Chondrocyte (in vitro differentiated cells): ENCODE measurements at regions not wholly inside any gene's neighbourhood (a gene's known extent, or its start where the extent isn't known, plus 50 kb on each side); places are given as distances from the start of the nearest gene placed in this dataset.

Source experiments
- DNase-seq: peaks from one replicate; pipeline ENCODE4 v3.0.0; 2021; ENCODE audit warnings: mixed read lengths, low spot score
- H3K27ac Mint-ChIP-seq: one replicate; pipeline ENCODE4 v1.8.0; 2021; ENCODE audit warnings: mild to moderate bottlenecking, moderate library complexity, mixed read lengths; ENCODE audit not compliant: unreplicated experiment
- H3K27me3 Mint-ChIP-seq: 2 replicates; pipeline ENCODE4 v1.8.0; 2021; ENCODE audit warnings: low read depth, mixed read lengths
- H3K36me3 Mint-ChIP-seq: 2 replicates; pipeline ENCODE4 v1.8.0; 2021; ENCODE audit warnings: low read depth, mixed read lengths
- H3K4me1 Mint-ChIP-seq: 2 replicates; pipeline ENCODE4 v1.8.0; 2021; ENCODE audit warnings: low read depth, mild to moderate bottlenecking, mixed read lengths
- H3K4me3 Mint-ChIP-seq: one replicate; pipeline ENCODE4 v1.8.0; 2021; ENCODE audit warnings: mild to moderate bottlenecking, moderate library complexity, mixed read lengths; ENCODE audit not compliant: unreplicated experiment
- H3K9me3 Mint-ChIP-seq: 2 replicates; pipeline ENCODE4 v1.8.0; 2021; ENCODE audit warnings: low read depth, mixed read lengths
- TF ChIP-seq, protein P1 (sequence below): fragments of 200-600 bp; sonication (generic); IDR thresholded peaks from 2 replicates; pipeline ENCODE4 v1.5.0; 2021; ENCODE audit warnings: antibody characterized with exemption, mild to moderate bottlenecking, moderate library complexity

DNA sequence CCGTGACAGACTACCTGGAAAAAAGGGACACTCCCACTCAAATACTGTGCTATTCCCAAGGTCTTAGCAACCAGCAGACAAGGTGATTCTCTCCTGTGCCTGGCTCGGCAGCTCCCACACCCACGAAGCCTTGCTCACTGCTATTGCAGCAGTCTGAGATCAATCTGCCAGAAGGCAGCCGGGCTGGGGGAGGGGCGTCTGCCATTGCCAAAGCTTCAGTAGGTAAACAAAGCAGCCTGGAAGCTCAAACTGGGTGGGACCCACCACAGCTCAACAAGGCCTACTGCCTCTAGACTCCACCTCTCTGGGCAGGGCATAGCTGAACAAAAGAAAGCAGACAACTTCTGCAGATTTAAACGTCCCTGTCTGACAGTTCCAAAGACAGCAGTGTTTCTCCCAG, 128.4 kb upstream of the SETMAR start:
- Mint-ChIP-seq H3K4me1 (no peaks in the 10 kb centered on the region), H3K9me3 (peaks cover 18% of the 10 kb centered on the region), H3K27ac (no peak overlapping the region), H3K27me3 (peaks cover 2% of the 10 kb centered on the region), H3K36me3 (no peaks in the 10 kb centered on the region), H3K4me3 (no peak overlapping the region)
- DNase-seq, result no peak
- TF ChIP-seq, protein P1, sequence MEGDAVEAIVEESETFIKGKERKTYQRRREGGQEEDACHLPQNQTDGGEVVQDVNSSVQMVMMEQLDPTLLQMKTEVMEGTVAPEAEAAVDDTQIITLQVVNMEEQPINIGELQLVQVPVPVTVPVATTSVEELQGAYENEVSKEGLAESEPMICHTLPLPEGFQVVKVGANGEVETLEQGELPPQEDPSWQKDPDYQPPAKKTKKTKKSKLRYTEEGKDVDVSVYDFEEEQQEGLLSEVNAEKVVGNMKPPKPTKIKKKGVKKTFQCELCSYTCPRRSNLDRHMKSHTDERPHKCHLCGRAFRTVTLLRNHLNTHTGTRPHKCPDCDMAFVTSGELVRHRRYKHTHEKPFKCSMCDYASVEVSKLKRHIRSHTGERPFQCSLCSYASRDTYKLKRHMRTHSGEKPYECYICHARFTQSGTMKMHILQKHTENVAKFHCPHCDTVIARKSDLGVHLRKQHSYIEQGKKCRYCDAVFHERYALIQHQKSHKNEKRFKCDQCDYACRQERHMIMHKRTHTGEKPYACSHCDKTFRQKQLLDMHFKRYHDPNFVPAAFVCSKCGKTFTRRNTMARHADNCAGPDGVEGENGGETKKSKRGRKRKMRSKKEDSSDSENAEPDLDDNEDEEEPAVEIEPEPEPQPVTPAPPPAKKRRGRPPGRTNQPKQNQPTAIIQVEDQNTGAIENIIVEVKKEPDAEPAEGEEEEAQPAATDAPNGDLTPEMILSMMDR, result no peak

GRCh38 chr3:4191971-4192370, 111.2 kb upstream of the SETMAR start:
- Mint-ChIP-seq H3K4me3 (no peak overlapping the region), H3K9me3 (peaks cover 4% of the 10 kb centered on the region), H3K36me3 (no peaks in the 10 kb centered on the region), H3K4me1 (no peaks in the 10 kb centered on the region), H3K27ac (no peak overlapping the region), H3K27me3 (no peaks in the 10 kb centered on the region)
- DNase-seq, result no peak
- TF ChIP-seq, protein P1, result no peak

- Mint-ChIP-seq H3K36me3 (no peaks in the 10 kb centered on the region), H3K27ac (no peak overlapping the region), H3K27me3 (no peaks in the 10 kb centered on the region), H3K4me1 (no peaks in the 10 kb centered on the region), H3K9me3 (peaks cover 4% of the 10 kb centered on the region), H3K4me3 (no peak overlapping the region)
- DNase-seq, result no peak
- TF ChIP-seq, protein P1, result no peak
These were observed 108.2 kb upstream of the SETMAR start for GRCh38 chr3:4195006-4195405.

DNA sequence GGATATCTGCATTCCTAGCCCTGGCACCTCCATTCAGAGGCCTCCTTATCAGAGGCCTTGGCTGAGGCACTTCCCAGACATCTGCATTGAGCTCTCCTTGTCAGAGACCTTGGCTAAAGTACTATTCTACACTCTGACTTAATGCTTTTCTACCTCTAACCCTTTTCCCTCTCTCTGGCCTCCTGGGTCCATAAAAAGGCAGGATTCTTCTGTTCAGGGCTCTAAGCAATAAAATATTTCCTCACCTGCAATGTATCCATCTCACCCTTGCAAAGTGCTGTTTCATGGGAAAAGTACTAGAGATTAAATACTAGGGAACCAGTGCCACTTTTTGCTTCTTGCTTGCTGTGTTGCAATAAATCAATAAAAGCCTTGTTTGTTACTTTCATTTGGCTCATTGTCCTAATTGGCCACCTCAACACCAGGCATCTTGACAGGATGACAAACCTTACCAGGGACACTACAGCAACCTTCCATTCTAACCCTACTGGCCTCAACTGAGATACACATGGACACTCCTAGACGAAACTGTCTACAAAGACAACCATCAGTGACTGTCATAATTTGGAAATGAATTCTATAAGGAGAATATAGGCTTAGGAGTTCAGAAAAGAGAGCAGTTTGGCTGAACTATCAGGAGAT, 106.5 kb upstream of the SETMAR start:
- Mint-ChIP-seq H3K27ac (no peak overlapping the region), H3K27me3 (no peaks in the 10 kb centered on the region), H3K36me3 (no peaks in the 10 kb centered on the region), H3K4me1 (no peaks in the 10 kb centered on the region), H3K9me3 (peaks cover 4% of the 10 kb centered on the region), H3K4me3 (no peak overlapping the region)
- DNase-seq, result no peak
- TF ChIP-seq, protein P1, result no peak

- H3K36me3 Mint-ChIP-seq, result no peaks in the 10 kb centered on the region
- peaks cover 7% of the 10 kb centered on the region for H3K9me3 Mint-ChIP-seq
- no peaks in the 10 kb centered on the region for H3K27me3 Mint-ChIP-seq
- no peak for DNase-seq
- no peaks in the 10 kb centered on the region for H3K4me1 Mint-ChIP-seq
- H3K27ac Mint-ChIP-seq, result no peak overlapping the region
- no peak overlapping the region for H3K4me3 Mint-ChIP-seq
- TF ChIP-seq, protein P1, result no peak
These were observed 105.5 kb upstream of the SETMAR start for GRCh38 chr3:4197670-4198069.
